HG03442 (cell line): ENCODE measurements at regions not wholly inside any gene's neighbourhood (a gene's known extent, or its start where the extent isn't known, plus 50 kb on each side); places are given as distances from the start of the nearest gene placed in this dataset.
"Not testable (repeated sequence)": the region's sequence is repeated elsewhere in the genome, so short reads cannot be mapped to it uniquely, and the experiment has no call there.

ENCODE experiments used
- ATAC-seq: cut with Tn5 transposase; IDR thresholded peaks from one replicate; pipeline ENCODE4 v1.9.1; 2021; ENCODE audit warnings: mild to moderate bottlenecking, moderate library complexity; ENCODE audit not compliant: unreplicated experiment

DNA sequence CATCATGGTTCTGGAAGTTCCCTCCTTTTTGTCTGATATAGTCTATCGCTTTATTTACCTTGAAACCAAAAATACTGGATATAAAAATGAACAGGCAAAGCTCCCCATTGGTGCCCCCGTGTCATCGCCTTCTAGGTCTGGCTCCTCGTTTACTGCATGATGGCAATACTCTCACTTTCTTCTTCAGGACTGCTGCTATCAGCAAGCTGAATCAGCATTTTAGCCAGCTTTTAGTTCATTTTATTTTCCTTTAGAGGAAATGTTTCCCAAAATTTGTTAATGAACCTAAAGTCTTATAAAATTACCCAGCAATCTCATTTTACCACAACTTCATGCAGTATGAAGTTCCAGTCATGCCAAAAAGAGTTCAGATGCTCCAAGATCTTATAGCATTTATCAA is 80.5 kb downstream of the ZIC3 start:
- ATAC-seq: no peak

DNA sequence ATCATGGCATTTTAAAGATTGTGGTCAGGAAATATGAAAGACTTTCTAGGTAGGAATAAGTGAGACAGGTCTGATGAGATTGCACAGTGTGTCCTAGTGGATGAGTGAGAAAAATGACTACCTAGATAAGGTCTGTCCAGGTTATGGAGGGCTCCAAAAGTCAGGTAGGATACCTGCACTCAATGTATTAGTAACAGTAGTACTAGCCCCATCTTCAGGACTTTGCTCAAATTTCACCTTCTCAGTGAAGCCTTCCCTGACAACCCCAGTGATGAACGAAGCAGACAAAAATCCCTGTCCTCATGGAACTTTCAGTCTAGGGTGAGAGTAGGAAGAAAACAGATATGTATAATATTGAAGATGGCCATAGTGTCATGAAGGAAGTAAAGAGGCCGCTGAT is 85.7 kb downstream of the ZIC3 start:
- ATAC-seq: no peak

DNA sequence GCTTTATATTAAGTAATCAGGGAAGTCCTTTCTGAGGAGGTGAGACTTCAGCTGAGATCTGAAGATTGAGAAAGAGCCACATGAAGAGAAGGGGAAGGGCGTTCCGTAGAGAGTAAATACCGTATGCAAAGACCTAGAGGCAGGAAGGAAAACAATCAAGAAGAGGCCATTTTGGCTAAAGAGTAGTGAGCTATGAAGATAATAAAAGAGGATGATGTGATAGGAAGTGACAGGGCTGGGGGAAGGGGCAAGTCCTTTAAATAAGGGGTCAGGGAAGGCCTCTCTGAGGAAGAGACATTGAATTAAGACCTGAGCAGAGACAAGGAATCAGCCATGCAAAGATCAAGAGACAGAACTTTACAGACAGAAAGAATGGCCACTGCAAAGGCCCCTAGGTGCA is 86.2 kb downstream of the ZIC3 start:
- ATAC-seq: no peak

DNA sequence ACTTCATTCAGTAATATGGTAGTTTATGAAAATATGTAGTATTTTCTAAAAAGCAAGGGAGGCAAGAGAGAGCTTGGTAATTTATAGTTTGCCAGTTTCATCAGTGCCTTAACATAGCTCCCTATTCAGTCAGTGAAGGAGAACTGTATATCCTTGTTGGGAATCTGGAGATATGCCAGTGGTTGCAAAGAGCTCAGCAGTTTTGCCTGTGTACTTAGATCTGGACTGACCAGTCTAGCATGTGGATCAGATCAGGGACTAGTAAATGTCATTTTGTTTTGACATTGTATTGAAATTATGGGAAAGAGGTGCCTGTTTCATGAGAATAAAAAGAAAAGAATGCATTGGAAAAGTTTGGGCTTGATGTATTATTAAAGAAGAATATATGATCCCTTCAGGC is 88.6 kb downstream of the ZIC3 start:
- no peak for ATAC-seq

DNA sequence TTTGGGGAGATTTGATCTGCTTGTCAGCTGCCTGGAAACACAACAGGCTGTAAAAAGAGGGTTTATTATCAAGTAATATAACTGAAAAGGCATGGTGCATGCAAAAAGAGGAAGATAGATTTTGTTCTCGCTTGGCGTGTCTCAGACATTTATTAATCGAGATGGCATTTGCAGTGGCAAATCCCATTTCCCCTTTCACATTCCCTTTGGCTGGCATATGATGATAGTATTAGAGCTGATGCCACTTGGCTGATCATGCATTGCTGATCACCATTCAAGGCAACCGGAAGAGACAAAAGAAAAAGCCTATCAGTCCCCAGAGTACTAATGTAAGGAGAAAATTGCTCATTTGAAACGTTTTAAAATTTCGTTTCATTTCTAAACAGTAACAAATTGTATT is 101.8 kb downstream of the ZIC3 start:
- ATAC-seq: no peak

DNA sequence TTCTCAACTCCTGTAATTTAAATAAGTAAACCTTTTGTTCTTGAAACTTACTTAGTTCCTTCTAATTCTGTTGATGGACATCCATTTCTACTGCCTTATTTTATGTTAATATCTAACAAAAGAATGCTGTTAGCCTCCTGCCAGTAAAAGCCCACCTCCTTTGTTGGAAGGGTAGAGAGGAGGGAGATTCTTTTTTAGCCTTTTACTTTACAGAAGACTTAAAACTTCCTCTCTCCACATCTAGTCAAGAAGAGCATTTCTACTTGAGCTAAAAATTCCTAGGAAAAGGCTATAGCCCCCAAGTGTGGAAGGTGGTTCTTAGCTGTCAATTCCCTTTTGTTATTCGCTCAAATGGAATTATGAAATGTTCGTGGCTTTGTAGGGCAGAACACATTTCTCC is 118.7 kb downstream of the ZIC3 start:
- no peak for ATAC-seq

DNA sequence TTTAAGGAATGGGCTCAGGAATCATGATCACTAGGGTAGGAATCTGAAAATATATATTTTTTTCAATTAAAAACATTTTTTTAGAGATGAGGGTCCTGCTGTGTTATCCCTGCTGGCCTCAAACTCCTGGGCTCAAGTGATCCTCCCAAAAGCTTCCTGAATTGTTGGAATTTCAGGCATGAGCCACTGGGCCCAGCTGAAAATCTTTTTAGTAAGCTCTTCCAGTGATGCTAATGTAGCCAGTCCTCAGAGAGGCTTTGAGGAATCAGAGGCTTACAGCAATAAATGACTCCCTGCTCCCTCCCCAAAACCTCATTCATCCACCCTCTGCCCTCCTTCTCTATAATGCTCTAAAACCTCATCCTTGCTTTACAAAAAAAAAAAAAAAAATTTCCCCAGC is 129.5 kb downstream of the ZIC3 start:
- no peak for ATAC-seq

DNA sequence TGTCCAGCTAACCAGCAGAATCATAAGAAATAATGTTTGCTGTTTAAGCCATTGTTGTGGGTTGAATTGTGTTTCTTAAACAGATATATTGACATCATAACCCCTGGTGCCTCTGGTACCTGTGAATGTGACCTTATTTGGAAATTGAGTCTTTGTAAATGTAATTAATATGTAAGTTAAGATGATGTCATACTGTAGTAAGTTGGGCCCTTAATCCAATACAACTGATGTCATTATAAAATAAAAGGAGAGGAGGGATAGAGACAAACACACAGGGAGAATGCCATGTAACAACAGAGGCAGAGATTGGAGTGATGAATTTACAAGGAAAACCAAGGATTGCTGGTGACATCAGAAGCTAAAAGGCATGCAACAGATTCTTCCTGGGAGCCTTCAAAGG is 141.4 kb downstream of the ZIC3 start:
- no peak for ATAC-seq

DNA sequence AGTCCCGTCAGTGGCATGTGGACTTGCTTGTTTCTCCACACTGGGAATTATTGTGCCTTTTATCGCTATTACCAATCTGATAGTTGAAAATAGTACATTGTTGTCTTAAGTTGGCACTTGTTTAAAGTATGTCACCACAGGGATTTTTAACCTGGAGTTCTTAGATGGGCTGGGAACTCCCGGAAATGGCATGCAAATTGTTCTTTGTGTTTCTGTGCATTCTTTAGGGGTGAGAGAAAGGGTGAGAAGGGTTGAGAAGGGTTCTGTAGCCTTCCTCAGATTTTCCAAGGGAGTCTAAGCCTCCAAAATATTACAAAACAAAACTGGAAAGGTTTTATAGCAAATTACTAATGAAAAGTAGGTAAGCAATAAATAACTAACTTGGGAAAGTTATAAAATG is 176.9 kb downstream of the ZIC3 start:
- no peak for ATAC-seq

DNA sequence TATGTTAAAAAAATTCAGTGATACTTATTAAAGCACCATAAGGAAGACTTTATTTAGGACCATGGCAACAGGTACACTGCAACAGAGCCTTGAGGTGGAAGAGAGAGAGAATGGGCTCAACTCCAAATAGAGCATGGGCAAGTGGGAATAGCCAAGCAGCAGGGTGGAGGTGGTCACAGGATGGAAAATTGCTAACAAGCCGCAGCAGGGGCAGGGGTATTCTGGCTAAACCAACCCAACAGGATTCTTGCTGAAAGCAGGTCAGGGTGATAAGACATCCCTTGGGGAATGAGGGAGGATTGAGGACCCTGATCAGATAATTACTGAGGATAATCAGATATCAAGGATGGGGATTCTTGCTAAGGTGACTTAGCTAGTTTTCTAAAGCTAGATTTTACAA is 177.5 kb downstream of the ZIC3 start:
- ATAC-seq: no peak

DNA sequence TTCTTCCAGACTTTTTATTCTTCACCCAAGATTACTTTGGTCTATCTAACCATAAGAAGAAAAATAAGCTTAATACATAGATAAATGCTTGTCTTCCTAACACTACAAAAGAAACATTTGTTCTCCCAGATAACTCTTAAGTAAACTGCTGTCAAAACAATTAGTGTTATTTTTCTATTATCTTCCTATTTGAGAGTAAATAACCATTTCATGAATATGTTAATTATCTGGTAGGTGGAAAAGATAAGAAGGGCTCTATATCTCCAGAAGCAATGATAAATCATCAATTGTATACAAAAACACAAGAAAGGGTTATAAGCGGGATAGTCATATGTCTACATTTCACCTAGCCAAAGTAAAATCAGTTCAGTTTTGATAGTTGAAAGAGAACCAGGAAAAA is 180.4 kb downstream of the ZIC3 start:
- ATAC-seq: no peak

DNA sequence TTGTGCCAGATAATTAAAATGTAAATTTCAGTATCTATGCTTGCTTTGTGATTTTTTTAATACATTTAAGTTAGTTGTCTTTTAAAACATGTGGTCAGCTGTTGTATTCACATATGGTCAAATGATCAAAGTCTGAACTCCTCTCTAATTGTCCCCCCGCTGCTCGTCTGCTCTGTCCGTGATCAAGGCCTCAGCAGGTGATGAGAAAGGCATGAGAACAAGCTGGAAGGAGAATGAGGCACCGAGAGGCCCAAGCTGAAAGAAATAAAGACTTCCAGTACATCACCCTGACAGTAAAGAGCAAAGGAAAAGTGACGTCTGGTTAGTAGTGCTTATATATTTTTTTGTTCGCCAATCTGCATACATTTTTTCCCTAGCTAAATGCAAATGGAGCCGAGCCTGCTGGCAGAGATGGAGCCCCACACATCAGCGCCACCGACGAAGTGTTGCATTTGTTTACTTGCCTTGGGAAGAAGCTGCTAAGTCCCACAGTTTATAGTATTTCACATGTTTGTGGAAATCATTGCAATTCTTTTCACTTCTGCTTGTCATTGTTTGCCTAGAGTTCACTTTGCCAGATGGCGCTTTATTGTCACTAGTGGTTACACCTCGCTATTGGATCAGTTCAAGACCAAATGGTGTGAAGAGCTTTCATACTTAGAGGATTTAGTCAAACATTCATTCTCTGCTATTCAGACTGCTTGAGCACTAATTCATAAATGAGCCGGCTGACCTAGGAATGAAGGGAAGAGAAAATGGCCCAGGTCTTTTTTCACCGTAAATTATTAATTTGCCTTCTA is 181.5 kb downstream of the ZIC3 start:
- no peak for ATAC-seq

DNA sequence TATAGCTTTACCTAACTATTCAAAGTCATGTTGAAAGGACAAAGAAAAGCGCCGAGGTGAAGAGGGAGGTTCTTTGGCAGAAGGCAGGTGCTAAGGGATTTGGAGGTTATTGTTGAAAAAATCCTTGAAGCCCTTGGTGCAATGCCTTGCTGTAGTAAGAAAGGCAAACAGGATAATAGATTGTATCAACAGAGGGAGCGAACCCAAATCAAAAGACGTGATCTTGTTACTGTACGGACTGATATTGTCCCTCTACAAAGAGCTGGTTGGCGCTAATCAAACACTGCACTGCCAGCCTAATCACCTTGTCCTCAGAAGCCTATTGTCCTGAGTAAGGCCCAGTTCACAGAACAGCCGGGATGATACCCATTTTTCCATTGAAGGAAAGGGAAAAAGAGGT is 182.9 kb downstream of the ZIC3 start:
- no peak for ATAC-seq

DNA sequence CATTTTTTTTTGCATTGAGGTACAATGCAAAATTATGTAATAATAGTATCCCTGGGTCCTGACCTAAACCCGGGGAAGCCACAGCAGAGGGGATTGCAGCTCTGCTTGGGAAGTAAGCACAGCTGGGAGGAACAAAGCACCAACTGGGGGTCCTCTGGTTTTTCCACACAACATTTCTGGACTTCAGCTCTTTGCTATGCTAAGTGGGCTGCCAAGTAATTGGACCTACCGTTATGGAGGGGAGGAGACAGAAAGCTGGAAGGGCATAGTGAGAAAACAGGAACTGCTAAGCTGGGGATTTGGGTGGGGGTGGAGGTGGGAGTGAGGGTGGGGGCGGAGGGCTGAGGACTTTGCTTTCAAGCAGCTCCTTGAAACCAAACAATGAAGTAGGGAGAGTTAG is 183.3 kb downstream of the ZIC3 start:
- ATAC-seq: no peak

DNA sequence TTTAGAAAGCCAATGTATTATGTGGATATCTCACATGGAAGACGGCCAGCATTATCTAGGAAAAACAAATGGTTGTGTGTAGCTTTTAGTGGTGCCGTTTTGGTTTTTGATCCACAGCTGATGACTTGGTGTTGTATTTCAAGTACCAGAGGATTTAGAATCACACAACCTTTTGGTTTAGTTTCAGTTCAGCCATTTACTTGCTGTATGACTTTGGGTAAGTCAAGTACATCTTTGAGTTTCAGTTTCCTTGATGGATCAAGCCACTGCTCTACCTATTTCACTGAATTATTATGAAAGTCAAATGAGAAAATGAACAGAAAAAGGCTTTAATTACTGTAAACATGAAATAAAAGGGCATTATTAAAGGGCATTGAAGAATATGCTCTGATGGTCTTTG is 205.6 kb downstream of the ZIC3 start:
- ATAC-seq: no peak

DNA sequence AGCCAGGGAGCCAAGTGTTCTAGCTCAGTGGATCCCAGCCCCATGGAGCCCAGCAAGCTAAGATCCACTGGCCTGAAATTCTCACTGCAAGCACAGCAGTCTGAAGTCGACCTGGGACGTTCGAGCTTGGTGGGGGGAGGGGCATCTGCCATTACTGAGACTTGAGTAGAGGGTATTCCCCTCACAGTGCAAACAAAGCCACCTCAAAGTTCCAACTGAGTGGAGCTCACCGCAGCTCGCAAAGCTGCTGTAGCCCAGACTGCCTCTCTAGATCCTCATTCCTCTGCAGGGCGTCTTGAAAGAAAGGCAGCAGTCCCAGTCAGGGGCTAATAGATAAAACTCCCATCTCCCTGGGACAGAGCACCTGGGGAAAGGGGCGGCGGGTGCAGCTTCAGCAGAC is 226.3 kb downstream of the ZIC3 start:
- no peak for ATAC-seq

DNA sequence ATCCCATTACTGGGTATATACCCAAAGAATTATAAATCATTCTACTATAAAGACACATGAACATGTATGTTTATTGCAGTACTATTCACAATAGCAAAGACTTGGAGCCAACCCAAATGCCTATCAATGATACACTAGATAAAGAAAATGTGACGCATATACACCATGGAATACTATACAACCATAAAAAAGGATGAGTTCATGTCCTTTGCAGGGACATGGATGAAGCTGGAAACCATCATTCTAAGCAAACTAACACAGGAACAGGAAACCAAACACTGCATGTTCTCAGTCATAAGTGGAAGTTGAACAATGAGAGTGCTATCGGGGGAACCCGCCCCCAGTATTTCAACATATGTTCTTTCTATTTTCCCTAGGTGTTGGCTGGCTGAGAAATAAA is 232.0 kb downstream of the ZIC3 start:
- ATAC-seq: not testable (repeated sequence)

DNA sequence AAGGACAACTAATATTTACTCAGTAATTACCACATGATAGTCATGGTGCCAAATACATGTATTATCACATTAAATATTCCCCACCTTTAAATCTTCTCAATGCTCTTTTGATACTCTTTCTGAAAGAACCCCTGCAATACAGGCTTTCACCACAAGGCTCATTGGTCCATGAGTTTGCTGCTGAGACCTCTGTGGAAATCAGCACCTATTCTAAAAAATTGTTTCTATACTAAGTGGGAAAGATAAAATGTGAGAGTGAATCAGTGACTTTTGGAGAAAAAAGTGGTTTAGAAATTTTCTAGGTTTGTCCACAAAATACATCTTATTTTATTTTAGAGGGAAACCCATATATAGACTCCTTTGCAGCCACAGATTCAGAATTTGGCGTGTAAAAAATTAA is 257.3 kb downstream of the ZIC3 start:
- ATAC-seq: no peak

DNA sequence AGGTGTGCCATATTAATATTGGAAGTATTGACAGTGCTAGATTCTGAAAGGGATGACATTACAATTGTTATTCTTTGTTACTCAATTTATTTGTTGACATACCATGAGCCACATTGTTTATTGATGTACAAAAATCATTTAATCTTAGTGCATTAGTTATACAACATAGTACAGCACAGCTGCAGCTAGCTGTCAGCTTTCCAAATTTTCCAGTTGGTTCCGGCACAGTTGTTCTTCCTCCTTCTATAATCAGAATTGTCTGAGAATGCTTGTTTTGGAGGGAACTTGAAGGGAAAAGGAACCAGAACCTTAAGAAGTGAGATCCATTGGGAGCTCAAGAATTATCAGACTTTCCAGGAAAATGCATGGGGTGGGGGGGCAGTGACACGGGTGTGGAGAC is 281.4 kb downstream of the ZIC3 start:
- no peak for ATAC-seq

DNA sequence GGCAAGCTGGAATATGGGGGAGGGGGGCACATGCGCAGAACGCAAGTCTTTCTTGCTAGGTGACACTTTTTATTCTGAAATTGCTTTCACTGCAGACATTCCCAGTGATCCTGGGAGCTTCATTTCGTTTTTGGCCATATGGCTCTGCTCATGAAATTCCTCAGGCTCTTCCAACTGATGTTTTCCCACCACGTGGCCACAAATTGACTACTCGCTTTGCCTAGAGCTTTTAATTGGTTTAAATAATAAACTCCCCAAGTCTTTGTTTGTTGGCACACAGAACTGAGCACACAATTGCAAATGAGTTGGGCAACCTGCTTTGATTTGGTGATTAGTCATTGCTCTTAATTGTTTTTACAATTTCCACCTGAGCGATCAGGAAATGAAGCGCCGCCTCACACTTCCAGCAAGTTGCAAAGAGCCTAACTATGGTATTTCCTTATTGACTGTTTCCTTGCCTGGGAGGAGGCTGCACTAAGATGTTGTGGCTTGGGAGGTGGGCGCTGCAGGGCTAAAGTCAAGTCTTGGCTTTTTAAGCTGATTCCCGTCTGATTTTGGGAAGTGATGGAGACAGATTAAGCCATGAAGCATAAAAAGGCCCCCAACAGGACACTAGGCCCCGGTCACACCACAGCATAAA is 282.5 kb downstream of the ZIC3 start:
- ATAC-seq: no peak

DNA sequence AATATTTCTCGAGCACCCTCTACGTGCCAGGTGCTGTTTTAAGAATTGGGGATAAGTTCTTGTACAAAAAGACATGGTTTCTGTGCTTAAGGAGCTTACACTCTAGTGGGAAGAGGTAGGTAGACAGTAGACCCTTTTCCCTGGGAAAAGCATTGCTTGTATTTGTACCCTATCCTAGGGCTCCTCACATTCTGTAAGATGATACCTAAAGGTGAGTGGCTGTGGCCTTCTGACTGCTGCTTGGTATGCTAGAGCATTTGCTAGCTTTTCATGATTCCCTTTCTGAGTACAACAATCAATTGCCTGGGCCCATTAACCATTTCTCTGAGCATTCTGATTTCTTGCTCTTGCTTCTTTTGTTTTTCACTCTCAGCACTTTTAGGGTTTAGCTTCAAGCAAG is 286.6 kb downstream of the ZIC3 start:
- ATAC-seq: no peak

DNA sequence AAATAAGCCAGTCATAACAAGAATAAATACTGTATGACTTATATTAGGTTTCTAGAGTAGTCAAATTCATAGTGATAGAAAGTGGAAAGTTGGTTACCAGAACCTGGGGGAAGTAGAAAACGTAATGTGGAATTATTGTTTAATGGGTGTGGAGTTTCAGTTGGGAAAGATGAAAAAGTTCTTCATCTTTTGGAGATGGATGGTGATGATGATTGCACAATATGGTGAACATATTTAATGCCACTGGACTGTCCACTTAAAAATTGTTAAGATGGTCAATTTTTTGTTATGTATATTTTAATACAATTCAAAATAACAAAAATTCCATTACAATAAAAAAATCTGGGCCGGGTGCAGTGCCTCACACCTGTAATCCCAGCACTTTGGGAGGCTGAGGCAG is 289.6 kb downstream of the ZIC3 start:
- ATAC-seq: no peak

DNA sequence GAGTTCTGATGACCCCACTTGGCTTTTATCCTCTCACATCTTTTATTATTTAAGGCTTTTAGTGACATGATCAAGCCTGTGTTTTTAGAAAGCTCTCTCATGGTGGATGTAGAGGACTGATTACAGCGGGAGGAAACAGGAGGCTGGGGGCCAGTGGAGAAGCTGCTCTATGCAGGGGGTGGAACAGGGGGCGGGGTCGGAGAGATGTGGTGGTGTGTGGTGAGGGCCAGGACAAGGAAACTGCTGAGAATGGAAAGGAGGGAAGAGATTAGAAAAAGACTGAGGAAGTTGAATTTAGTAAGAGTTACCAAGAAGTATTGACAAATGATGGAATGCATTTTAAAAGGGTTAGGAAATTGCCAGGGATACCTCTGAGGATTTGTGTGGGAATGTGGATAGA is 292.2 kb downstream of the ZIC3 start:
- ATAC-seq: no peak
